HEK293 (cell line): ENCODE measurements at regions not wholly inside any gene's neighbourhood (a gene's known extent, or its start where the extent isn't known, plus 50 kb on each side); places are given as distances from the start of the nearest gene placed in this dataset.

Source experiments
- CTCF ChIA-PET: fragments of 350-600 bp; formaldehyde crosslinking; extraction: SDS; loops from one replicate; lab custom pipeline; 2021; ENCODE audit warnings: antibody characterized with exemption; lab: Yijun Ruan, JAX
- POLR2A ChIA-PET: fragments of 300-600 bp; formaldehyde crosslinking; extraction: SDS; loops from one replicate; lab custom pipeline; 2020; ENCODE audit warnings: antibody characterized with exemption, inconsistent platforms; lab: Yijun Ruan, JAX
- H3K27ac ChIP-seq: fragments of 200-500 bp; sonication (Bioruptor generic); 2 replicates; pipeline ENCODE4 v1.5.1; 2014; ENCODE audit warnings: low read depth, low read length, control low read depth, inconsistent platforms; ENCODE audit errors: extremely low read depth
- H3K36me3 ChIP-seq, 2 experiments: fragments of 200-500 bp in 1 of 2; sonication (Bioruptor generic) in 1 of 2; 1 replicate in 1 of 2; 2 replicates in 1 of 2; pipeline ENCODE4 v1.5.1; 2014 to 2017; ENCODE audit warnings: inconsistent platforms in 2 of 2, low read length in 2 of 2; ENCODE audit not compliant: control insufficient read depth in 2 of 2, insufficient read depth in 1 of 2
- H3K4me1 ChIP-seq: fragments of 200-500 bp; sonication (Bioruptor generic); 2 replicates; pipeline ENCODE4 v1.5.1; 2014; ENCODE audit warnings: mild to moderate bottlenecking, low read length, inconsistent platforms; ENCODE audit not compliant: control insufficient read depth, insufficient read depth
- H3K4me3 ChIP-seq: 2 replicates; pipeline ENCODE4 v1.5.1; 2011; ENCODE audit warnings: low read depth, mild to moderate bottlenecking, control low read depth, low read length, moderate library complexity
- H3K9me3 ChIP-seq: fragments of 200-500 bp; sonication (Bioruptor generic); 2 replicates; pipeline ENCODE4 v1.5.1; 2014; ENCODE audit warnings: low read depth, low read length, inconsistent platforms; ENCODE audit not compliant: control insufficient read depth, insufficient read depth
- HOXD13 ChIP-seq: sonication (generic); formaldehyde crosslinking; IDR thresholded peaks from 2 replicates; pipeline ENCODE4 v1.8.0; 2022; ENCODE audit warnings: missing genetic modification reagents, borderline replicate concordance
- OSR2 ChIP-seq: fragments of 450-650 bp; formaldehyde crosslinking; IDR thresholded peaks from 2 replicates; pipeline ENCODE4 v1.5.1; 2016; ENCODE audit warnings: missing biosample characterization, missing genetic modification characterization
- SCRT2 ChIP-seq: fragments of 450-650 bp; formaldehyde crosslinking; IDR thresholded peaks from 2 replicates; pipeline ENCODE4 v1.5.1; 2016; ENCODE audit warnings: missing biosample characterization, missing genetic modification characterization
- SP2 ChIP-seq: fragments of 450-650 bp; formaldehyde crosslinking; IDR thresholded peaks from 2 replicates; pipeline ENCODE4 v1.5.1; 2016; ENCODE audit warnings: missing biosample characterization, missing genetic modification characterization
- ZBTB20 ChIP-seq: fragments of 450-650 bp; formaldehyde crosslinking; IDR thresholded peaks from 2 replicates; pipeline ENCODE4 v1.5.1; 2016; ENCODE audit warnings: missing biosample characterization, missing genetic modification characterization
- ZNF155 ChIP-seq: fragments of 450-650 bp; formaldehyde crosslinking; IDR thresholded peaks from 2 replicates; pipeline ENCODE4 v1.5.1; 2016; ENCODE audit warnings: missing biosample characterization, missing genetic modification characterization
- ZNF157 ChIP-seq: fragments of 450-650 bp; formaldehyde crosslinking; IDR thresholded peaks from 2 replicates; pipeline ENCODE4 v1.5.1; 2016; ENCODE audit warnings: missing biosample characterization, missing genetic modification characterization
- ZNF24 ChIP-seq: fragments of 450-650 bp; formaldehyde crosslinking; IDR thresholded peaks from 2 replicates; pipeline ENCODE4 v1.5.1; 2016; ENCODE audit warnings: missing biosample characterization, missing genetic modification characterization
- ZNF354C ChIP-seq: fragments of 450-650 bp; formaldehyde crosslinking; IDR thresholded peaks from 2 replicates; pipeline ENCODE4 v1.5.1; 2016; ENCODE audit warnings: missing biosample characterization, missing genetic modification characterization, low read depth, borderline replicate concordance
- ZNF391 ChIP-seq: fragments of 450-650 bp; formaldehyde crosslinking; IDR thresholded peaks from 2 replicates; pipeline ENCODE4 v1.5.1; 2016; ENCODE audit warnings: low read depth, missing biosample characterization, missing genetic modification characterization, borderline replicate concordance
- ZNF544 ChIP-seq: fragments of 450-650 bp; formaldehyde crosslinking; IDR thresholded peaks from 2 replicates; pipeline ENCODE4 v1.5.0; 2017; ENCODE audit warnings: missing biosample characterization, missing genetic modification characterization
- ZNF555 ChIP-seq: fragments of 450-650 bp; formaldehyde crosslinking; conservative IDR thresholded peaks from 2 replicates; pipeline ENCODE4 v1.5.1; 2017; ENCODE audit warnings: missing biosample characterization, mild to moderate bottlenecking, missing genetic modification characterization, inconsistent platforms
- ZNF654 ChIP-seq: fragments of 450-650 bp; formaldehyde crosslinking; IDR thresholded peaks from 2 replicates; pipeline ENCODE4 v1.5.1; 2016; ENCODE audit warnings: low read depth, missing biosample characterization, missing genetic modification characterization
- ZNF76 ChIP-seq: fragments of 450-650 bp; formaldehyde crosslinking; IDR thresholded peaks from 2 replicates; pipeline ENCODE4; 2016; ENCODE audit warnings: low read depth, missing biosample characterization, missing genetic modification characterization, borderline replicate concordance
- ZXDB ChIP-seq: fragments of 450-650 bp; formaldehyde crosslinking; IDR thresholded peaks from 2 replicates; pipeline ENCODE4 v1.5.1; 2016; ENCODE audit warnings: missing biosample characterization, missing genetic modification characterization
- TF ChIP-seq, protein P1 (sequence below): fragments of 450-650 bp; formaldehyde crosslinking; IDR thresholded peaks from 2 replicates; pipeline ENCODE4 v1.5.1; 2016; ENCODE audit warnings: missing biosample characterization, missing genetic modification characterization
- TF ChIP-seq, protein P2 (sequence below): fragments of 450-650 bp; formaldehyde crosslinking; IDR thresholded peaks from 2 replicates; pipeline ENCODE4 v1.5.1; 2016; ENCODE audit warnings: missing biosample characterization, missing genetic modification characterization
- TF ChIP-seq, protein P3 (sequence below): fragments of 450-650 bp; formaldehyde crosslinking; IDR thresholded peaks from 2 replicates; pipeline ENCODE4; 2016; ENCODE audit warnings: missing biosample characterization, missing genetic modification characterization
- TF ChIP-seq, protein P4 (sequence below): fragments of 450-650 bp; formaldehyde crosslinking; conservative IDR thresholded peaks from 2 replicates; pipeline ENCODE4 v1.5.1; 2016; ENCODE audit warnings: low read depth, missing biosample characterization, missing genetic modification characterization
- TF ChIP-seq, protein P5 (sequence below): fragments of 450-650 bp; formaldehyde crosslinking; IDR thresholded peaks from 2 replicates; pipeline ENCODE4 v1.5.1; 2017; ENCODE audit warnings: missing biosample characterization, missing genetic modification characterization
- TF ChIP-seq, protein P6 (sequence below): fragments of 450-650 bp; formaldehyde crosslinking; IDR thresholded peaks from 2 replicates; pipeline ENCODE4 v1.5.1; 2017; ENCODE audit warnings: missing biosample characterization, mild to moderate bottlenecking, missing genetic modification characterization, moderate library complexity

DNA sequence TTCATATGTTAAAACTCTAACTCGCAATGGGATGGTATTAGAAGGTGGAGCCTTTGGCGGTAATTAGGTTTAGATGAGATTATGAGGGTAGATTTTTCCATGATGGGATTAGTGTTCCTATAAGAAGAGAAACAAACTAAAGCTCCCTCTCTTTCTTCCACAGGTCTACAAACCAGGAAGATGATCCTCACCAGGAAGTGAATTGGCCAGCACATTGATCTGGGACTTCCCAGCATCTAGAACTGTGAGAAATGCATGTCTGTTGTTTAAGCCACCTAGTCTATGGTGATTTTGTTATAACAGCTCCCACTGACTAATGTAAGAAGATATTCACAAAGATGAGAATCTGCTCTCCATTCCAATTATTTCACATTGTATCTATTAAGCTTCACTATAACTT is 2266.9 kb downstream of the PCDH7 start (continued):
- no peak for TF ChIP-seq ZNF654 (tag by site-specific recombination)
- no peak for TF ChIP-seq OSR2
- TF ChIP-seq ZNF155 (tag by site-specific recombination) = no peak
- TF ChIP-seq ZNF24 (tag by site-specific recombination) = no peak
- no peak for TF ChIP-seq ZNF76 (tag by site-specific recombination)
- TF ChIP-seq, protein P1, sequence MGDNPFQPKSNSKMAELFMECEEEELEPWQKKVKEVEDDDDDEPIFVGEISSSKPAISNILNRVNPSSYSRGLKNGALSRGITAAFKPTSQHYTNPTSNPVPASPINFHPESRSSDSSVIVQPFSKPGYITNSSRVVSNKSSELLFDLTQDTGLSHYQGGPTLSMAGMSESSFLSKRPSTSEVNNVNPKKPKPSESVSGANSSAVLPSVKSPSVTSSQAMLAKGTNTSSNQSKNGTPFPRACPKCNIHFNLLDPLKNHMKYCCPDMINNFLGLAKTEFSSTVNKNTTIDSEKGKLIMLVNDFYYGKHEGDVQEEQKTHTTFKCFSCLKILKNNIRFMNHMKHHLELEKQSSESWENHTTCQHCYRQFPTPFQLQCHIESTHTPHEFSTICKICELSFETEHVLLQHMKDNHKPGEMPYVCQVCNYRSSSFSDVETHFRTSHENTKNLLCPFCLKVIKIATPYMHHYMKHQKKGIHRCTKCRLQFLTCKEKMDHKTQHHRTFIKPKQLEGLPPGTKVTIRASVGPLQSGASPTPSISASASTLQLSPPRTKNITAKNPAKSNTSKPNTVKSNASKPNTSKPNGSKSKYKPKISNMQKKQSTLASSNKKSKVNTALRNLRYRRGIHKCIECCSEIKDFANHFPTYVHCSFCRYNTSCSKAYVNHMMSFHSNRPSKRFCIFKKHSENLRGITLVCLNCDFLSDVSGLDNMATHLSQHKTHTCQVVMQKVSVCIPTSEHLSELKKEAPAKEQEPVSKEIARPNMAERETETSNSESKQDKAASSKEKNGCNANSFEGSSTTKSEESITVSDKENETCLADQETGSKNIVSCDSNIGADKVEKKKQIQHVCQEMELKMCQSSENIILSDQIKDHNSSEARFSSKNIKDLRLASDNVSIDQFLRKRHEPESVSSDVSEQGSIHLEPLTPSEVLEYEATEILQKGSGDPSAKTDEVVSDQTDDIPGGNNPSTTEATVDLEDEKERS = no peak
- no peak for TF ChIP-seq HOXD13 (CRISPR knock-in tag)
- TF ChIP-seq, protein P2, sequence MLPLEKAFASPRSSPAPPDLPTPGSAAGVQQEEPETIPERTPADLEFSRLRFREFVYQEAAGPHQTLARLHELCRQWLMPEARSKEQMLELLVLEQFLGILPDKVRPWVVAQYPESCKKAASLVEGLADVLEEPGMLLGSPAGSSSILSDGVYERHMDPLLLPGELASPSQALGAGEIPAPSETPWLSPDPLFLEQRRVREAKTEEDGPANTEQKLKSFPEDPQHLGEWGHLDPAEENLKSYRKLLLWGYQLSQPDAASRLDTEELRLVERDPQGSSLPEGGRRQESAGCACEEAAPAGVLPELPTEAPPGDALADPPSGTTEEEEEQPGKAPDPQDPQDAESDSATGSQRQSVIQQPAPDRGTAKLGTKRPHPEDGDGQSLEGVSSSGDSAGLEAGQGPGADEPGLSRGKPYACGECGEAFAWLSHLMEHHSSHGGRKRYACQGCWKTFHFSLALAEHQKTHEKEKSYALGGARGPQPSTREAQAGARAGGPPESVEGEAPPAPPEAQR (tag by site-specific recombination) = no peak
- no peak for TF ChIP-seq ZNF391
- TF ChIP-seq, protein P3, sequence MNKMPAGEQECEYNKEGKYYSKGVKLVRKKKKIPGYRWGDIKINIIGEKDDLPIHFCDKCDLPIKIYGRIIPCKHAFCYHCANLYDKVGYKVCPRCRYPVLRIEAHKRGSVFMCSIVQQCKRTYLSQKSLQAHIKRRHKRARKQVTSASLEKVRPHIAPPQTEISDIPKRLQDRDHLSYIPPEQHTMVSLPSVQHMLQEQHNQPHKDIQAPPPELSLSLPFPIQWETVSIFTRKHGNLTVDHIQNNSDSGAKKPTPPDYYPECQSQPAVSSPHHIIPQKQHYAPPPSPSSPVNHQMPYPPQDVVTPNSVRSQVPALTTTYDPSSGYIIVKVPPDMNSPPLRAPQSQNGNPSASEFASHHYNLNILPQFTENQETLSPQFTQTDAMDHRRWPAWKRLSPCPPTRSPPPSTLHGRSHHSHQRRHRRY = no peak
- TF ChIP-seq ZNF354C (tag by site-specific recombination) = no peak

DNA sequence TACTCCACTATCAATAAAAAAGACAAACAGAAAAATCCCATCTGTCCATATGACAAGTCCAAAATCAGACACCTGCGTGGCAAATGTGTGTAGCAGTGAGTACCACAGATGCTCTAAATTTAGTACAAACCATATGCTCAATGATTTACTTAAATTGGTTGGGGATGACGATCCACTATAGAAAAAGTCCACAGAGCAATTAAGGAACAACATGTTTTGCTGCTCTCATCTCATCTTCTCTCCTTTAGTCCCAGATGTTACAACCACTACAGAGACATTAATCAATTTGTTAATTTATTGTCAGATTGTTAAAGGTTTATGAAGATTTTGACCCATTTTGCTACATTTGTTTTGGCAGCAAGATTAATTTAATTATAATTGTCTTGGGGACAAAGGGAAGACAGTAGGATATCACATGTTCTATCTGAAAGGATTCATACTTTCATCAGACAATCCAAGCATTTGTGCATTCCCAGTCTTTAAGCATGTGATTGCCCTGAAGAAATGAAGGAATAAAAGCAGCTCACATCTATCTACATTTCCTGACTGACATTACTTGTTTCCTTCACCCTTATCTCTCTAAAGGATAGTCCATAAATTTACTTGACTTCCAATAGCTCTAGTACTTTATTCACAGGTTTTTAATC is 2268.1 kb downstream of the PCDH7 start:
- Histone ChIP-seq H3K9me3 (no peaks in the 10 kb centered on the region), H3K4me3 (no peak overlapping the region), H3K27ac (no peak overlapping the region), H3K36me3 (no peaks in the 10 kb centered on the region), H3K4me1 (no peaks in the 10 kb centered on the region)
- POLR2A ChIA-PET = no interaction called here
- CTCF ChIA-PET = no interaction called here
- TF ChIP-seq ZNF555 (tag by site-specific recombination) (no peak), SP2 (tag by site-specific recombination) (no peak), ZNF354C (tag by site-specific recombination) (no peak), ZBTB20 (tag by site-specific recombination) (no peak), ZNF544 (no peak), ZXDB (tag by site-specific recombination) (no peak), ZNF157 (no peak), SCRT2 (tag by site-specific recombination) (no peak)
- TF ChIP-seq, protein P4, sequence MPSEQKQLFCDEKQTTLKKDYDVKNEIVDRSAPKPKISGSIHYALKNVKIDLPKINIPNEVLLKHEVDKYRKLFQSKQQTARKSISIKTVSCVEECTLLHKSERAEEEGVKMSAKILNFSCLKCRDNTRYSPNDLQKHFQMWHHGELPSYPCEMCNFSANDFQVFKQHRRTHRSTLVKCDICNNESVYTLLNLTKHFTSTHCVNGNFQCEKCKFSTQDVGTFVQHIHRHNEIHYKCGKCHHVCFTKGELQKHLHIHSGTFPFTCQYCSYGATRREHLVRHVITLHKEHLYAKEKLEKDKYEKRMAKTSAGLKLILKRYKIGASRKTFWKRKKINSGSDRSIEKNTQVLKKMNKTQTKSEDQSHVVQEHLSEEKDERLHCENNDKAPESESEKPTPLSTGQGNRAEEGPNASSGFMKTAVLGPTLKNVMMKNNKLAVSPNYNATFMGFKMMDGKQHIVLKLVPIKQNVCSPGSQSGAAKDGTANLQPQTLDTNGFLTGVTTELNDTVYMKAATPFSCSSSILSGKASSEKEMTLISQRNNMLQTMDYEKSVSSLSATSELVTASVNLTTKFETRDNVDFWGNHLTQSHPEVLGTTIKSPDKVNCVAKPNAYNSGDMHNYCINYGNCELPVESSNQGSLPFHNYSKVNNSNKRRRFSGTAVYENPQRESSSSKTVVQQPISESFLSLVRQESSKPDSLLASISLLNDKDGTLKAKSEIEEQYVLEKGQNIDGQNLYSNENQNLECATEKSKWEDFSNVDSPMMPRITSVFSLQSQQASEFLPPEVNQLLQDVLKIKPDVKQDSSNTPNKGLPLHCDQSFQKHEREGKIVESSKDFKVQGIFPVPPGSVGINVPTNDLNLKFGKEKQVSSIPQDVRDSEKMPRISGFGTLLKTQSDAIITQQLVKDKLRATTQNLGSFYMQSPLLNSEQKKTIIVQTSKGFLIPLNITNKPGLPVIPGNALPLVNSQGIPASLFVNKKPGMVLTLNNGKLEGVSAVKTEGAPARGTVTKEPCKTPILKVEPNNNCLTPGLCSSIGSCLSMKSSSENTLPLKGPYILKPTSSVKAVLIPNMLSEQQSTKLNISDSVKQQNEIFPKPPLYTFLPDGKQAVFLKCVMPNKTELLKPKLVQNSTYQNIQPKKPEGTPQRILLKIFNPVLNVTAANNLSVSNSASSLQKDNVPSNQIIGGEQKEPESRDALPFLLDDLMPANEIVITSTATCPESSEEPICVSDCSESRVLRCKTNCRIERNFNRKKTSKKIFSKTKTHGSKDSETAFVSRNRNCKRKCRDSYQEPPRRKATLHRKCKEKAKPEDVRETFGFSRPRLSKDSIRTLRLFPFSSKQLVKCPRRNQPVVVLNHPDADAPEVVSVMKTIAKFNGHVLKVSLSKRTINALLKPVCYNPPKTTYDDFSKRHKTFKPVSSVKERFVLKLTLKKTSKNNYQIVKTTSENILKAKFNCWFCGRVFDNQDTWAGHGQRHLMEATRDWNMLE (tag by site-specific recombination) = no peak
- TF ChIP-seq, protein P5, sequence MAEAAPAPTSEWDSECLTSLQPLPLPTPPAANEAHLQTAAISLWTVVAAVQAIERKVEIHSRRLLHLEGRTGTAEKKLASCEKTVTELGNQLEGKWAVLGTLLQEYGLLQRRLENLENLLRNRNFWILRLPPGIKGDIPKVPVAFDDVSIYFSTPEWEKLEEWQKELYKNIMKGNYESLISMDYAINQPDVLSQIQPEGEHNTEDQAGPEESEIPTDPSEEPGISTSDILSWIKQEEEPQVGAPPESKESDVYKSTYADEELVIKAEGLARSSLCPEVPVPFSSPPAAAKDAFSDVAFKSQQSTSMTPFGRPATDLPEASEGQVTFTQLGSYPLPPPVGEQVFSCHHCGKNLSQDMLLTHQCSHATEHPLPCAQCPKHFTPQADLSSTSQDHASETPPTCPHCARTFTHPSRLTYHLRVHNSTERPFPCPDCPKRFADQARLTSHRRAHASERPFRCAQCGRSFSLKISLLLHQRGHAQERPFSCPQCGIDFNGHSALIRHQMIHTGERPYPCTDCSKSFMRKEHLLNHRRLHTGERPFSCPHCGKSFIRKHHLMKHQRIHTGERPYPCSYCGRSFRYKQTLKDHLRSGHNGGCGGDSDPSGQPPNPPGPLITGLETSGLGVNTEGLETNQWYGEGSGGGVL (tag by site-specific recombination) = no peak
- TF ChIP-seq, protein P6, sequence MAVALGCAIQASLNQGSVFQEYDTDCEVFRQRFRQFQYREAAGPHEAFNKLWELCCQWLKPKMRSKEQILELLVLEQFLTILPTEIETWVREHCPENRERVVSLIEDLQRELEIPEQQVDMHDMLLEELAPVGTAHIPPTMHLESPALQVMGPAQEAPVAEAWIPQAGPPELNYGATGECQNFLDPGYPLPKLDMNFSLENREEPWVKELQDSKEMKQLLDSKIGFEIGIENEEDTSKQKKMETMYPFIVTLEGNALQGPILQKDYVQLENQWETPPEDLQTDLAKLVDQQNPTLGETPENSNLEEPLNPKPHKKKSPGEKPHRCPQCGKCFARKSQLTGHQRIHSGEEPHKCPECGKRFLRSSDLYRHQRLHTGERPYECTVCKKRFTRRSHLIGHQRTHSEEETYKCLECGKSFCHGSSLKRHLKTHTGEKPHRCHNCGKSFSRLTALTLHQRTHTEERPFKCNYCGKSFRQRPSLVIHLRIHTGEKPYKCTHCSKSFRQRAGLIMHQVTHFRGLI = no peak
